ENCODE measurements at regions not wholly inside any gene's neighbourhood (a gene's known extent, or its start where the extent isn't known, plus 50 kb on each side); places are given as distances from the start of the nearest gene placed in this dataset.

- no peak overlapping the region for H3K4me3 ChIP-seq (ENCODE audit: low read depth, low read length)
- TF ChIP-seq CTCF (IDR thresholded peaks at IDR 0.05; ENCODE audit: borderline replicate concordance, insufficient read depth, low read depth, low read length): no peak
These were observed 267.8 kb downstream of the CYRIA start for GRCh38 chr2:16397681-16398475.

GRCh38 chr2:16396986-16397385 is 268.6 kb downstream of the CYRIA start:
- TF ChIP-seq CTCF (IDR thresholded peaks at IDR 0.05; ENCODE audit: borderline replicate concordance, insufficient read depth, low read depth, low read length): no peak
- no peak overlapping the region for H3K4me3 ChIP-seq (ENCODE audit: low read depth, low read length)

DNA sequence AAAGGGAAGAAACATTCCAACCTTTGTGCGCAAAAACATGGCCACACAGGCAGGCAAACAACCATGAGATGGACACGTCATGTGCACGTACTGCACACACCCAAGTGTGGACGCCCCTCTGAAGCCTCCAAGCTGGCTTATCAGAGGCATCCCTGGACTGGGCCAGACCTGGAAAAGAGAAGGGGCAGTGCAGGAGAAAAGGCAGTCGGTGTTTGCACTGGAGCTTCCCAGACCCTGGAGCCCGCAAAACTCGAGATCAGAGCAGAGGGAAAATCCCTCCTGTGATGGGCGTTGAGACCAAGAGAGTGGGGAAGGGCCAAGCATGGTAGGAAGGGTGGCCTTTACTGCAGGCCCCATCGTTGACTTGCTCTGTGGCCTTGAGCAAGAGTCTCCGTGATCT is 269.5 kb downstream of the CYRIA start:
- H3K4me3 ChIP-seq (ENCODE audit: low read depth, low read length): no peak overlapping the region
- TF ChIP-seq CTCF (IDR thresholded peaks at IDR 0.05; ENCODE audit: borderline replicate concordance, insufficient read depth, low read depth, low read length): no peak

DNA sequence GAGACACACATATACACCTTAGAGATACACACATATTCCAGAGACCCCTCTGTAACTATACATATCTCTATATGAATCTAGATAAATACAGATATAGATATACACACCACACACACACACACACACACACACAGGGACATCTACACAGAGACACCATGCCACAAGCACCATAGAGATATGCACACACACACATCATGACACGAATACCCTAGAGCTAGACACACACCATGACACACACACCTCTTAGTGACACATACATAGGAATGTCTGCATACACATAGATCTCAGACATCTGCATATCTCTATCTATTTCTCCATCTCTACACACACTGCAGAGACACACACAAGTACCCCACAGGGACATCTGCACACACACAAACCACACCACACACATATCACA is 270.0 kb downstream of the CYRIA start:
- TF ChIP-seq CTCF (IDR thresholded peaks at IDR 0.05; ENCODE audit: borderline replicate concordance, insufficient read depth, low read depth, low read length): no peak
- no peak overlapping the region for H3K4me3 ChIP-seq (ENCODE audit: low read depth, low read length)

DNA sequence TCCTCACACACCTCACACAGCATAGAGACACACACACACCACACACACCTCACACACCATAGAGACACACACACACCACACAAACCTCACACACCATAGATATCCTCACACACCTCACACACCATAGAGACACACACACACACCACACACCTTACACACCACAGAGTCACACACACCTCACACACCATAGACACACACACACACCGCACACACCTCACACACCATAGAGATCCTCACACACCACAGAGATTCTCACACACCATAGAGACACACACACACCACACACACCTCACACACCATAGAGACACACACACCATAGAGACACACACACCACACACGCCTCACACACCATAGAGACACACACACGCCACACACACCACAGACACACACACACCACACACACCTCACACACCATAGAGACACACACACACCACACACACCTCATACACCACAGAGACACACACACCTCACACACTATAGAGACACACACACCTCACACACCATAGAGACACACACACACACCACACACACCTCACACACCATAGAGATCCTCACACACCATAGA is 270.6 kb downstream of the CYRIA start:
- TF ChIP-seq CTCF (IDR thresholded peaks at IDR 0.05; ENCODE audit: borderline replicate concordance, insufficient read depth, low read depth, low read length): no peak
- no peak overlapping the region for H3K4me3 ChIP-seq (ENCODE audit: low read depth, low read length)

GRCh38 chr2:16394072-16394985 is 271.3 kb downstream of the CYRIA start:
- no peak overlapping the region for H3K4me3 ChIP-seq (ENCODE audit: low read depth, low read length)
- TF ChIP-seq CTCF (IDR thresholded peaks at IDR 0.05; ENCODE audit: borderline replicate concordance, insufficient read depth, low read depth, low read length): no peak
